T-cell (primary cell): ENCODE measurements at regions not wholly inside any gene's neighbourhood (a gene's known extent, or its start where the extent isn't known, plus 50 kb on each side); places are given as distances from the start of the nearest gene placed in this dataset.
A peak's percentile ranks its signal among the peaks of the same experiment; 100 is the strongest.

Experiments used
- ATAC-seq, 4 experiments: fragments of 200-7000 bp in 3 of 4; fragments of 150-1000 bp in 1 of 4; cut with Tn5 transposase; replicated peaks in 1 of 4; 1 replicate in 3 of 4; 2 replicates in 1 of 4; pipeline ENCODE4 v1.10.0; 2021; ENCODE audit warnings: moderate library complexity in 3 of 4, mild to moderate bottlenecking in 2 of 4, moderate number of reproducible peaks in 1 of 4
- CTCF ChIA-PET, 2 donors: fragments of 300-600 bp; sonication (Branson Sonifier 250); formaldehyde crosslinking; loops; one replicate each; lab custom pipeline; 2022; ENCODE audit warnings: antibody characterized with exemption in 2 of 2; lab: Charles Lee
- POLR2A ChIA-PET, 2 donors: fragments of 300-600 bp; sonication (Branson Sonifier 250); formaldehyde crosslinking; loops; one replicate each; lab custom pipeline; 2022; ENCODE audit warnings: antibody characterized with exemption in 2 of 2; lab: Charles Lee
- DNase-seq, 35 experiments: peaks; one replicate each; pipeline versions ENCODE4 v3.0.0 to v3.0.0-alpha.2; 2013 to 2023
- H3K27ac ChIP-seq: one replicate; pipeline ENCODE4 v1.5.1; 2013; ENCODE audit warnings: low read length
- H3K27me3 ChIP-seq, 2 experiments: replicated peaks in 1 of 2; 1 replicate in 1 of 2; 2 replicates in 1 of 2; pipeline versions ENCODE4 v1.6.1 to v1.7.0; 2013; ENCODE audit warnings: low read length in 1 of 2, mixed read lengths in 1 of 2; ENCODE audit not compliant: control insufficient read depth in 2 of 2, insufficient read depth in 2 of 2; ENCODE audit errors: extremely low read depth in 1 of 2
- H3K36me3 ChIP-seq, 2 donors: 1 replicate in 1 of 2; 2 replicates in 1 of 2; pipeline versions ENCODE4 v1.6.1 to v1.7.0; 2013; ENCODE audit warnings: low read length in 1 of 2; ENCODE audit not compliant: control insufficient read depth in 2 of 2, insufficient read depth in 1 of 2; ENCODE audit errors: extremely low read depth in 1 of 2
- H3K4me1 ChIP-seq, 2 experiments: 1 replicate in 1 of 2; 2 replicates in 1 of 2; pipeline versions ENCODE4 v1.6.1 to v1.7.0; 2013; ENCODE audit warnings: low read length in 2 of 2, mixed read lengths in 1 of 2; ENCODE audit not compliant: insufficient read depth in 2 of 2, control insufficient read depth in 1 of 2; ENCODE audit errors: extremely low read depth in 1 of 2
- H3K4me3 ChIP-seq, 2 donors: 1 replicate in 1 of 2; 2 replicates in 1 of 2; pipeline versions ENCODE4 v1.5.1 to v1.7.0; 2013; ENCODE audit warnings: mild to moderate bottlenecking in 2 of 2, low read length in 1 of 2, moderate library complexity in 1 of 2; ENCODE audit not compliant: control insufficient read depth in 1 of 2; ENCODE audit errors: extremely low read depth in 1 of 2
- H3K9me3 ChIP-seq: 2 replicates; pipeline ENCODE4 v1.7.0; 2013
- H3K27ac Mint-ChIP-seq, 2 donors: one replicate each; pipeline ENCODE4 v1.8.0; 2020 to 2021; ENCODE audit warnings: mild to moderate bottlenecking in 2 of 2, mixed read lengths in 2 of 2
- H3K27me3 Mint-ChIP-seq, 2 donors: one replicate each; pipeline ENCODE4 v1.8.0; 2021 to 2022; ENCODE audit warnings: mixed read lengths in 2 of 2
- H3K36me3 Mint-ChIP-seq: one replicate; pipeline ENCODE4 v1.8.0; 2021; ENCODE audit warnings: mixed read lengths
- H3K4me1 Mint-ChIP-seq, 3 donors: one replicate each; pipeline ENCODE4 v1.8.0; 2020 to 2022; ENCODE audit warnings: mixed read lengths in 3 of 3, mild to moderate bottlenecking in 1 of 3
- H3K4me3 Mint-ChIP-seq, 3 donors: one replicate each; pipeline ENCODE4 v1.8.0; 2020 to 2022; ENCODE audit warnings: mild to moderate bottlenecking in 3 of 3, mixed read lengths in 3 of 3, moderate library complexity in 3 of 3
- H3K9me3 Mint-ChIP-seq, 3 donors: one replicate each; pipeline ENCODE4 v1.8.0; 2020 to 2022; ENCODE audit warnings: mixed read lengths in 3 of 3
- WGBS: methylation state at CpG from one replicate; pipeline ENCODE4 v1.1.5; 2013; ENCODE audit warnings: missing lambda C conversion rate; ENCODE audit not compliant: insufficient coverage; 5-methylcytosine and 5-hydroxymethylcytosine counted together

DNA sequence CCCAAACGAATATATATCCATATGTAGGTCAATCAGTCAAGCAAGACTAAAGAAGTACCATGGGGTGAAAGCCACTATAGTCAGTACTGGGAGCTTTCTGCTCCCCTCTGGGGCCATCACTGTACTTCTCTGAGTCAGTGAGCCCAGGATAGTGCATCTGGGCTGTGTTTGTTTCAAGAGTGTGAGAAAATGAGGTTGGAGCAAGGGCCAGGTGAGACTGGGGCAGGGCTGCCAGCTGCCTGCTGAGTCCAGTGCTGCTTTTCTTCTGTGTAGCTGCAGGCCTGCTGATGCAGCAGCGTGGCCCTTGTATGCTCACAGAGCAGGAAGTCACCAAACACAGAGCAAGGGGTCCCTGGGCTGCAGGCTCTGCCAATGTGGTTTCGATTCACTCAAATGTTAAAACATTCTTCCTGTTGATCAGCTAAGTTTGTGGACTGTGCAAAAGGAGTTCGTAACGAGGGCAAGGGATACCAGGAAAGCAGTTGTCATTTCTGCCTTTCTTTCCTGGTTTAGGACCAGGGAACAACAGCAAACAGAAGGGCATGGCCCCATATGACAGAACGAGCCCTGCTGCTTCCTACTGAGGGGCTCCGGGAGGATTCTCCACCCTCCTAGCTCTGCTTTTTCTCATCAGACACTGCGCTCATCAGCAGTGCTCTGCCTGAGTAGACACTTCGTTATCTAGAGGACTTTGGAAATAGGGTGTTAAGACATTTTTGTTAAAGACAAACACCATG, 65.4 kb upstream of the TNS3 start:
- CTCF ChIA-PET: no interaction called here
- Mint-ChIP-seq H3K4me1 (peaks cover 14 to 22% (median 17%) of the 10 kb centered on the region in 3 donors), H3K36me3 (no peaks in the 10 kb centered on the region), H3K27ac (peak overlapping the region; percentile 65 to 66), H3K4me3 (peak overlapping the region; percentile 5 to 71 (median 17)), H3K9me3 (peaks cover 6 to 14% (median 8%) of the 10 kb centered on the region in 3 donors), H3K27me3 (no peaks in the 10 kb centered on the region)
- H3K27me3 ChIP-seq: no peaks in the 10 kb centered on the region
- no peaks in the 10 kb centered on the region for H3K9me3 ChIP-seq
- H3K36me3 ChIP-seq: no peaks in the 10 kb centered on the region
- H3K4me3 ChIP-seq: no peak overlapping the region
- ATAC-seq (peak; percentile 62 to 81 (median 74)), DNase-seq (peak in 14 of 35 experiments; percentile 2 to 28 (median 6))
- POLR2A ChIA-PET: no interaction called here
- H3K27ac ChIP-seq: no peak overlapping the region
- 29% methylated on average over 6 of the region's 9 CpGs for WGBS
- H3K4me1 ChIP-seq: peaks cover 3 to 11% of the 10 kb centered on the region in 2 experiments

DNA sequence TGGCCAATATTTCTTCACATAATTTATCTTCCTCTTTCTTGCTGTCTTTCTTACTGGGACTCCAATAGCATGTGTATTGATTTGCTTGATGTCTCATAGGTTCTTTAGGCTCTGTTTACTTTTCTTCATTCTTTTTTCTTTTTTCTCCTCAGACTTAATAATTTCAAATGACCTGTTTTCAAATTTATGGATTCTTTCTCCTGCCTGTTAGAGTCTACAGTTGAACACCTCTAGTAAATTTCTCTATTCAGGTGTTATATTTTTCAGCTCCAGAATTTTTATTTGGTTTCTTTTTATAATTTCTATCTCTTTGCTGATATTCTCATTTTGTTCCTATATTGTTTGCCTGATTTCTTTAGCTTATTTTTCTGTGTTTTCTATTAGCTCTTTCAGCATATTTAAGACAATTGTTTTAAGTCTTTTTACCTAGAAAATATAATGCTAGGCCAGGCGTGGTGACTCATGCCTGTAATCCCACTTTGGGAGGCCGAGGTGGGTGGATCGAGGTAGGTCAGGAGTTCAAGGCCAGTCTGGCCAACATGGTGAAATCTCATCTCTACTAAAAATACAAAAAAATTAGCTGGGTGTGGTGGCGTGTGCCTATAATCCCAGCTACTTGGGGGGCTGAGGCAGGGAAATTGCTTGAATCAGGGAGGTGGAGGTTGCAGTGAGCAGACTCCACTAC, 61.9 kb upstream of the TNS3 start:
- Histone ChIP-seq H3K4me3 (no peak overlapping the region), H3K9me3 (no peaks in the 10 kb centered on the region), H3K27ac (no peak overlapping the region), H3K4me1 (peaks cover 3 to 11% of the 10 kb centered on the region in 2 experiments), H3K27me3 (no peaks in the 10 kb centered on the region), H3K36me3 (no peaks in the 10 kb centered on the region)
- ChIA-PET CTCF (no interaction called here), POLR2A (interaction anchor here in 1 of 2 donors (0.6 kb wide), 1 partner anchor 24 kb away, joined by 6 read pairs; no protein-coding TSS in a partner anchor)
- H3K9me3 Mint-ChIP-seq: peaks cover 6 to 14% (median 8%) of the 10 kb centered on the region in 3 donors
- H3K27me3 Mint-ChIP-seq: no peaks in the 10 kb centered on the region
- H3K4me3 Mint-ChIP-seq: no peak overlapping the region
- no peak for DNase-seq
- WGBS: no CpG with 5 or more reads among the region's 4 CpGs
- no peak for ATAC-seq
- H3K36me3 Mint-ChIP-seq: no peaks in the 10 kb centered on the region
- peaks cover 14 to 22% (median 17%) of the 10 kb centered on the region in 3 donors for H3K4me1 Mint-ChIP-seq
- H3K27ac Mint-ChIP-seq: no peak overlapping the region

DNA sequence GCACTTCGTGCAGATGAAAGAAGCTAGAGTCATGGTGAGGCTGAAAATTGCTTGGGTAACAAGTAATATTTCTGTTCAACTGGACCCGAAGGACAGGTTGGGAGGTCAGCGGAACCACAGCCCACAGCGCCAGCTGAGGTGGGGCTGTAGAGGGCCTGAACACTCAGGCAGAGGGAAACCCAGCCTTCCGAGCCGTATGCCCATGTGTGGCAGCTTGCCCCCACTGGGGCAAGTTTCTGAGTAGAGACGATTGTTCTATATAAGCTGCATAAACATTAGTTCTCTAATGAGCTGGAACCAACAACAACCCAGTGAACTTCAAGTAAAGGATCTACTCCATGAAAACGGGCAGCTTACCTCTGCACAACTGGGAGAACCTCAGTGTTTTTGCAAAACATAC, 58.4 kb upstream of the TNS3 start:
- no peaks in the 10 kb centered on the region for H3K4me1 Mint-ChIP-seq
- no peaks in the 10 kb centered on the region for H3K4me1 ChIP-seq
- ChIA-PET CTCF (no interaction called here), POLR2A (interaction anchor here in 1 of 2 donors (0.7 kb wide), 1 partner anchor 14 kb away, joined by 4 read pairs; no protein-coding TSS in a partner anchor)
- no peak overlapping the region for H3K4me3 Mint-ChIP-seq
- no peak overlapping the region for H3K27ac ChIP-seq
- H3K4me3 ChIP-seq: no peak overlapping the region
- no peaks in the 10 kb centered on the region for H3K36me3 ChIP-seq
- H3K9me3 Mint-ChIP-seq: peaks cover 5 to 14% (median 8%) of the 10 kb centered on the region in 3 donors
- no peak for ATAC-seq
- H3K9me3 ChIP-seq: no peaks in the 10 kb centered on the region
- no peak overlapping the region for H3K27ac Mint-ChIP-seq
- no peaks in the 10 kb centered on the region for H3K27me3 ChIP-seq
- H3K27me3 Mint-ChIP-seq: peaks cover 0 to 3% of the 10 kb centered on the region in 2 donors
- WGBS: 81% methylated on average over 4 of the region's 8 CpGs
- no peak for DNase-seq
- H3K36me3 Mint-ChIP-seq: no peaks in the 10 kb centered on the region

DNA sequence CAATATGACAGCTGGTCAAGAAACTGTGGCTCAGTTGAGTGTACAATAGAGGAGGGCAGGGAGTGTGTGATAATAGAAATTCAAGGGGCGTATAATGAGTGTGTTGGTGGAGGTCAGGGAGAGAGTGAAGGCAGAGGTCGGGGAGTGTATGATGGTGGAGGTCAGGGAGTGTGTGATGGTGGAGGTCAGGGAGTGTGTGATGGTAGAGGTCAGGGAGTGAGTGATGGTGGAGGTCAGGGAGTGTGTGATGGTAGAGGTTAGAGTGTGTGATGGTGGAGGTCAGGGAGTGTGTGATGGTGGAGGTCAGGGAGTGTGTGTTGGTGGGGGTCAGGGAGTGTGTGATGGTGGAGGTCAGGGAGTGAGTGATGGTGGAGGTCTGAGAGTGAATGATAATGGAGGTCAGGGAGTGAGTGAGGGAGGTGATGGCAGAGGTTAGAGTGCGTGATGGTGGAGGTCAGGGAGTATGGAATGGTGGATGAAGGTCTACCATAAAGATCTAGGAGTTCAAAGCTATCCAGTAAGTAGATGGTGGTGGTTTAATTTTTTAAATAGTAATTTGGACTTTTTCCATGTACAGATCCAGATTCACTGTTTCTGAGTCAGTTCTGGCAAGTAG, 57.7 kb upstream of the TNS3 start:
- ATAC-seq (no peak), DNase-seq (no peak)
- 80% methylated on average over 3 of the region's 3 CpGs for WGBS
- no peaks in the 10 kb centered on the region for H3K36me3 ChIP-seq
- Mint-ChIP-seq H3K4me1 (no peaks in the 10 kb centered on the region), H3K36me3 (no peaks in the 10 kb centered on the region), H3K27ac (no peak overlapping the region), H3K4me3 (no peak overlapping the region), H3K9me3 (peaks cover 4 to 10% (median 5%) of the 10 kb centered on the region in 3 donors), H3K27me3 (peaks cover 0 to 3% of the 10 kb centered on the region in 2 donors)
- H3K27me3 ChIP-seq: no peaks in the 10 kb centered on the region
- H3K27ac ChIP-seq: no peak overlapping the region
- no peaks in the 10 kb centered on the region for H3K4me1 ChIP-seq
- H3K9me3 ChIP-seq: no peaks in the 10 kb centered on the region
- ChIA-PET POLR2A (no interaction called here), CTCF (no interaction called here)
- H3K4me3 ChIP-seq: no peak overlapping the region

DNA sequence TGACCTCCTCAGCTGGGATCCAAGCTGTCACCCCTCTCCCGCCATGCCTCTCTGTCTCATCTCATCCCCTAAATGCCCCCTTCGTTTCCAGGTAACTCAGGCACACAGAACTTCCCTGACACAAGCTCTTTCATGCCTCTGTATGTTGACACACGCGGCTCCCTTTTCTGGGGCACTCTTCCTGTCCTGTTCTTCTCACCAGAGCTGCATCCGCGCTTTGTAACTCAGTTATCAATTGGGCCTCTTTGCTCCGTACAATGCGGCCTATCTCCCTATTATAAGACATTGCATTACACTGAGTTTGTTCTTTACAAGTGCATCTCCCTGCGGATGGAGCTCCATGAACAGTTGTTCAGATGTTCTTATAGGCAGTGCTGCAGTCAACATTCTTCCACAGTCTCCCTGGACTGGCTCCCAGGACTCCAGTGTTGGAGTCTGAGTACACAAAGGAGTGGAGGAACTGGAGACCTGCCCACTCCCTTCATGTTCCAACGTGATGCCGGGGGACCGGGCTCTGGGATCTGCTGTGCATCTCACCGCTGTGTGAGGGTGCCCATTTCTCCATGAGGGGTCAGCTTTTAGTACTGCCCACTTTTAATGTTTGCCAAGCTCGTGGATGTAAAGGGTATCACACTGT, 56.9 kb upstream of the TNS3 start:
- Histone ChIP-seq H3K9me3 (no peaks in the 10 kb centered on the region), H3K36me3 (no peaks in the 10 kb centered on the region), H3K4me1 (no peaks in the 10 kb centered on the region), H3K4me3 (no peak overlapping the region), H3K27ac (no peak overlapping the region), H3K27me3 (no peaks in the 10 kb centered on the region)
- Mint-ChIP-seq H3K36me3 (no peaks in the 10 kb centered on the region), H3K4me3 (no peak overlapping the region), H3K9me3 (peaks cover 4 to 5% (median 4%) of the 10 kb centered on the region in 3 donors), H3K27ac (no peak overlapping the region), H3K27me3 (peaks cover 0 to 3% of the 10 kb centered on the region in 2 donors), H3K4me1 (no peaks in the 10 kb centered on the region)
- POLR2A ChIA-PET: interaction anchor here in 1 of 2 donors (0.5 kb wide), 1 partner anchor 50 kb away, joined by 6 read pairs; no protein-coding TSS in a partner anchor
- 87% methylated on average over 8 of the region's 14 CpGs for WGBS
- no peak for DNase-seq
- no peak for ATAC-seq
- CTCF ChIA-PET: no interaction called here
